Liver (tissue), 8 donors: ENCODE measurements at regions not wholly inside any gene's neighbourhood (a gene's known extent, or its start where the extent isn't known, plus 50 kb on each side); places are given as distances from the start of the nearest gene placed in this dataset.

Experiments
- DNase-seq: peaks from one replicate; pipeline ENCODE4 v3.0.0-alpha.2; 2017; ENCODE audit warnings: low spot score
- H3K27ac ChIP-seq, 2 donors: one replicate each; pipeline ENCODE4 v1.7.0; 2013; ENCODE audit warnings: inconsistent platforms in 2 of 2, low read length in 2 of 2, control low read depth in 1 of 2, low read depth in 1 of 2, mild to moderate bottlenecking in 1 of 2
- H3K27me3 ChIP-seq, 4 donors: one replicate each; pipeline versions ENCODE4 v1.6.1 to v1.7.0; 2013; ENCODE audit warnings: low read length in 3 of 4, inconsistent platforms in 1 of 4, mild to moderate bottlenecking in 1 of 4, moderate library complexity in 1 of 4; ENCODE audit not compliant: control insufficient read depth in 4 of 4, insufficient read depth in 4 of 4
- H3K36me3 ChIP-seq, 4 donors: one replicate each; pipeline versions ENCODE4 v1.6.1 to v1.7.0; 2013; ENCODE audit warnings: low read length in 3 of 4, mild to moderate bottlenecking in 3 of 4, low read depth in 1 of 4, moderate library complexity in 1 of 4; ENCODE audit not compliant: control insufficient read depth in 4 of 4, insufficient read depth in 3 of 4
- H3K4me1 ChIP-seq, 4 donors: one replicate each; pipeline versions ENCODE4 v1.6.1 to v1.7.0; 2013; ENCODE audit warnings: low read length in 3 of 4, mild to moderate bottlenecking in 3 of 4, moderate library complexity in 1 of 4; ENCODE audit not compliant: control insufficient read depth in 4 of 4, insufficient read depth in 4 of 4
- H3K4me3 ChIP-seq, 3 donors: one replicate each; pipeline versions ENCODE4 v1.6.1 to v1.7.0; 2013; ENCODE audit warnings: low read length in 3 of 3, control low read depth in 1 of 3, low read depth in 1 of 3, mild to moderate bottlenecking in 1 of 3
- H3K9ac ChIP-seq, 2 donors: one replicate each; pipeline ENCODE4 v1.7.0; 2013; ENCODE audit warnings: low read length in 2 of 2, mild to moderate bottlenecking in 2 of 2, moderate library complexity in 2 of 2, control low read depth in 1 of 2, low read depth in 1 of 2
- H3K9me3 ChIP-seq, 4 donors: one replicate each; pipeline versions ENCODE4 v1.6.1 to v1.7.0; 2013; ENCODE audit warnings: low read length in 3 of 4; ENCODE audit not compliant: control insufficient read depth in 4 of 4
- EGR1 ChIP-seq, 2 donors: IDR thresholded peaks; 2 replicates each; pipeline ENCODE4 v1.6.1; 2016 to 2018; ENCODE audit warnings: antibody characterized with exemption in 2 of 2, low read depth in 2 of 2
- FOXA1 ChIP-seq: IDR thresholded peaks from 2 replicates; pipeline ENCODE4 v1.6.1; 2016; ENCODE audit warnings: antibody characterized with exemption
- FOXA2 ChIP-seq: IDR thresholded peaks from 2 replicates; pipeline ENCODE4 v1.6.1; 2016; ENCODE audit warnings: antibody characterized with exemption
- GABPA ChIP-seq, 2 donors: IDR thresholded peaks in 1 of 2; conservative IDR thresholded peaks in 1 of 2; 2 replicates each; pipeline ENCODE4 v1.6.1; 2016; ENCODE audit warnings: antibody characterized with exemption in 2 of 2, mild to moderate bottlenecking in 1 of 2, moderate library complexity in 1 of 2
- HNF4A ChIP-seq, 2 donors: conservative IDR thresholded peaks; 2 replicates each; pipeline ENCODE4 v1.6.1; 2016; ENCODE audit warnings: antibody characterized with exemption in 2 of 2, mild to moderate bottlenecking in 2 of 2
- HNF4G ChIP-seq: IDR thresholded peaks from 2 replicates; pipeline ENCODE4 v1.6.1; 2016; ENCODE audit warnings: antibody characterized with exemption
- JUND ChIP-seq, 2 donors: IDR thresholded peaks; 2 replicates each; pipeline ENCODE4 v1.6.1; 2016; ENCODE audit warnings: antibody characterized with exemption in 2 of 2
- NR2F2 ChIP-seq: IDR thresholded peaks from 2 replicates; pipeline ENCODE4 v1.6.1; 2016; ENCODE audit warnings: antibody characterized with exemption
- RAD21 ChIP-seq, 2 donors: IDR thresholded peaks; 2 replicates each; pipeline ENCODE4 v1.6.1; 2016; ENCODE audit warnings: antibody characterized with exemption in 2 of 2, mild to moderate bottlenecking in 2 of 2
- REST ChIP-seq: IDR thresholded peaks from 2 replicates; pipeline ENCODE4 v1.6.1; 2016; ENCODE audit warnings: antibody characterized with exemption, mild to moderate bottlenecking
- RXRA ChIP-seq, 2 donors: IDR thresholded peaks; 2 replicates each; pipeline ENCODE4 v1.6.1; 2017 to 2018; ENCODE audit warnings: antibody characterized with exemption in 2 of 2, mild to moderate bottlenecking in 1 of 2
- SP1 ChIP-seq: IDR thresholded peaks from 2 replicates; pipeline ENCODE4 v1.6.1; 2018; ENCODE audit warnings: antibody characterized with exemption, mild to moderate bottlenecking
- TAF1 ChIP-seq: conservative IDR thresholded peaks from 2 replicates; pipeline ENCODE4 v1.6.1; 2016; ENCODE audit warnings: antibody characterized with exemption, mild to moderate bottlenecking
- YY1 ChIP-seq: IDR thresholded peaks from 2 replicates; pipeline ENCODE4 v1.6.1; 2016; ENCODE audit warnings: antibody characterized with exemption, mild to moderate bottlenecking
- WGBS: extraction: QIAGEN DNeasy Blood & Tissue Kit; methylation state at CpG from one replicate; pipeline ENCODE4 v1.1.7; 2013; 5-methylcytosine and 5-hydroxymethylcytosine counted together
- TF ChIP-seq, protein P1 (sequence below): IDR thresholded peaks from 2 replicates; pipeline ENCODE4 v1.6.1; 2016; ENCODE audit warnings: antibody characterized with exemption
- TF ChIP-seq, protein P2 (sequence below): fragments of 150-350 bp; IDR thresholded peaks from 2 replicates; pipeline ENCODE4 v1.5.1; 2017; ENCODE audit warnings: improper control_type of control experiment, low read depth, low read length; ENCODE audit not compliant: missing input control
- TF ChIP-seq, protein P3 (sequence below): IDR thresholded peaks from 2 replicates; pipeline ENCODE4 v1.6.1; 2016; ENCODE audit warnings: antibody characterized with exemption
- TF ChIP-seq, protein P4 (sequence below): IDR thresholded peaks from 2 replicates; pipeline ENCODE4 v1.6.1; 2016; ENCODE audit warnings: antibody characterized with exemption
- donor health status: healthy.
- donor health status: healthy.
- donor health status: healthy.
- donor health status: healthy.
- donor health status: healthy.

DNA sequence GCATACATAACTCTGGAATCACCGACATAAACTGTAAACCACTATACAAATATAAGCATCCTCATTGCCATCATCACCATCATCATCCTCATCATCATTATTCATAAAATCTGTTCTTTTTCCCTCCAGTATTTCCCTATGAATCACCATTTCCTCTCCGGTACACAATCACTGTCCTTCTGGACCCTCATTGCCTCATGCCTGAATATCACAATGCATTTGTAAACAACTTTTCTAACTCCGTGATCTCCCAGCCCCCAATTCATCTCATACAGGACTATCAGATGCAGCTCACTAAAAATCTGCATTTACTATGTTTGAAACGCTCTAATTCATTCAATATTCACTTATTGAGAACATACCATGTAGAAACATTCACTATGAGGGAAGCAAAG, 339.7 kb downstream of the TBC1D32 start:
- H3K4me1 ChIP-seq, result peaks cover 0 to 24% (median 13%) of the 10 kb centered on the region in 4 donors
- TF ChIP-seq SP1 (no peak), RAD21 (IDR thresholded peaks at IDR 0.05) (no peak), JUND (IDR thresholded peaks at IDR 0.05) (peak; percentile 34 to 86), GABPA (IDR thresholded peaks at IDR 0.05 in 1 of 2, conservative IDR thresholded peaks at IDR 0.05 in 1 of 2) (no peak), NR2F2 (no peak), RXRA (IDR thresholded peaks at IDR 0.05) (no peak), FOXA2 (peak; percentile 60), HNF4G (no peak), EGR1 (IDR thresholded peaks at IDR 0.05; ENCODE audit: low read depth in 2 of 2) (peak in 1 of 2 donors; percentile 39), REST (no peak), TAF1 (no peak), HNF4A (conservative IDR thresholded peaks at IDR 0.05) (peak in 1 of 2 donors; percentile 67), YY1 (no peak), FOXA1 (peak; percentile 45)
- TF ChIP-seq, protein P1, sequence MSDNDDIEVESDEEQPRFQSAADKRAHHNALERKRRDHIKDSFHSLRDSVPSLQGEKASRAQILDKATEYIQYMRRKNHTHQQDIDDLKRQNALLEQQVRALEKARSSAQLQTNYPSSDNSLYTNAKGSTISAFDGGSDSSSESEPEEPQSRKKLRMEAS, result no peak
- TF ChIP-seq, protein P2, sequence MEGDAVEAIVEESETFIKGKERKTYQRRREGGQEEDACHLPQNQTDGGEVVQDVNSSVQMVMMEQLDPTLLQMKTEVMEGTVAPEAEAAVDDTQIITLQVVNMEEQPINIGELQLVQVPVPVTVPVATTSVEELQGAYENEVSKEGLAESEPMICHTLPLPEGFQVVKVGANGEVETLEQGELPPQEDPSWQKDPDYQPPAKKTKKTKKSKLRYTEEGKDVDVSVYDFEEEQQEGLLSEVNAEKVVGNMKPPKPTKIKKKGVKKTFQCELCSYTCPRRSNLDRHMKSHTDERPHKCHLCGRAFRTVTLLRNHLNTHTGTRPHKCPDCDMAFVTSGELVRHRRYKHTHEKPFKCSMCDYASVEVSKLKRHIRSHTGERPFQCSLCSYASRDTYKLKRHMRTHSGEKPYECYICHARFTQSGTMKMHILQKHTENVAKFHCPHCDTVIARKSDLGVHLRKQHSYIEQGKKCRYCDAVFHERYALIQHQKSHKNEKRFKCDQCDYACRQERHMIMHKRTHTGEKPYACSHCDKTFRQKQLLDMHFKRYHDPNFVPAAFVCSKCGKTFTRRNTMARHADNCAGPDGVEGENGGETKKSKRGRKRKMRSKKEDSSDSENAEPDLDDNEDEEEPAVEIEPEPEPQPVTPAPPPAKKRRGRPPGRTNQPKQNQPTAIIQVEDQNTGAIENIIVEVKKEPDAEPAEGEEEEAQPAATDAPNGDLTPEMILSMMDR, result no peak
- TF ChIP-seq, protein P3, sequence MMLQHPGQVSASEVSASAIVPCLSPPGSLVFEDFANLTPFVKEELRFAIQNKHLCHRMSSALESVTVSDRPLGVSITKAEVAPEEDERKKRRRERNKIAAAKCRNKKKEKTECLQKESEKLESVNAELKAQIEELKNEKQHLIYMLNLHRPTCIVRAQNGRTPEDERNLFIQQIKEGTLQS, result no peak
- TF ChIP-seq, protein P4, sequence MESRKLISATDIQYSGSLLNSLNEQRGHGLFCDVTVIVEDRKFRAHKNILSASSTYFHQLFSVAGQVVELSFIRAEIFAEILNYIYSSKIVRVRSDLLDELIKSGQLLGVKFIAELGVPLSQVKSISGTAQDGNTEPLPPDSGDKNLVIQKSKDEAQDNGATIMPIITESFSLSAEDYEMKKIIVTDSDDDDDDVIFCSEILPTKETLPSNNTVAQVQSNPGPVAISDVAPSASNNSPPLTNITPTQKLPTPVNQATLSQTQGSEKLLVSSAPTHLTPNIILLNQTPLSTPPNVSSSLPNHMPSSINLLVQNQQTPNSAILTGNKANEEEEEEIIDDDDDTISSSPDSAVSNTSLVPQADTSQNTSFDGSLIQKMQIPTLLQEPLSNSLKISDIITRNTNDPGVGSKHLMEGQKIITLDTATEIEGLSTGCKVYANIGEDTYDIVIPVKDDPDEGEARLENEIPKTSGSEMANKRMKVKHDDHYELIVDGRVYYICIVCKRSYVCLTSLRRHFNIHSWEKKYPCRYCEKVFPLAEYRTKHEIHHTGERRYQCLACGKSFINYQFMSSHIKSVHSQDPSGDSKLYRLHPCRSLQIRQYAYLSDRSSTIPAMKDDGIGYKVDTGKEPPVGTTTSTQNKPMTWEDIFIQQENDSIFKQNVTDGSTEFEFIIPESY, result no peak
- H3K4me3 ChIP-seq, result no peak overlapping the region
- 54% methylated on average over 4 of the region's 4 CpGs for WGBS
- no peaks in the 10 kb centered on the region for H3K9me3 ChIP-seq
- H3K27me3 ChIP-seq, result no peaks in the 10 kb centered on the region
- DNase-seq, result no peak
- no peak overlapping the region for H3K9ac ChIP-seq
- no peak overlapping the region for H3K27ac ChIP-seq
- H3K36me3 ChIP-seq, result no peaks in the 10 kb centered on the region
